HG02623 (cell line): ENCODE measurements at regions not wholly inside any gene's neighbourhood (a gene's known extent, or its start where the extent isn't known, plus 50 kb on each side); places are given as distances from the start of the nearest gene placed in this dataset.

Experiments used
- ATAC-seq: cut with Tn5 transposase; IDR thresholded peaks from one replicate; pipeline ENCODE4 v1.9.1; 2021; ENCODE audit warnings: moderate library complexity; ENCODE audit not compliant: unreplicated experiment

GRCh38 chr2:133717497-133717896, 149.2 kb upstream of the NCKAP5 start:
- ATAC-seq = no peak

DNA sequence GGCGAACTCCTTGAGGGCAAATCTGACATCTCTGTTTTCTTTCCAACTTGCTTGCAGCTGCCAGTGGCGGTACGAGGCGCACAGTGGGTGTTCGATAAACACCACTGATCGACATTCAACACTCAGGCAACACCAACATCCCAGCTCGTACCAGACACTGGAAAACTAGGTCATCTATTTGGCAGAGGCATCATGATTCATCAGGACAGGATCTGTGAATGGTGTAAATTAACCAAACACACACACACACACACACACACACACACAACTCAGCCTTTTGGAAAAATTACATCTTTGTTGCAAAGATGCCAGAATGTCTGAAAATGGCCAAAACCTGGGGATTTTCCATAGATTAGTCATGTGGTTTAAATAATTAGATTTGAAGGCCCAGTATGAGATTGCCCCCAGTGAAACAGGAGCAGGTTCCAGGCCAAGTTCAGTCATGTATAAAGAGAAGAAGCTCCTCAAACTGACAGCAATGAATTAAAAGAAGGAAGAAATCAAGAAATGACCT, 150.5 kb upstream of the NCKAP5 start:
- ATAC-seq = no peak

DNA sequence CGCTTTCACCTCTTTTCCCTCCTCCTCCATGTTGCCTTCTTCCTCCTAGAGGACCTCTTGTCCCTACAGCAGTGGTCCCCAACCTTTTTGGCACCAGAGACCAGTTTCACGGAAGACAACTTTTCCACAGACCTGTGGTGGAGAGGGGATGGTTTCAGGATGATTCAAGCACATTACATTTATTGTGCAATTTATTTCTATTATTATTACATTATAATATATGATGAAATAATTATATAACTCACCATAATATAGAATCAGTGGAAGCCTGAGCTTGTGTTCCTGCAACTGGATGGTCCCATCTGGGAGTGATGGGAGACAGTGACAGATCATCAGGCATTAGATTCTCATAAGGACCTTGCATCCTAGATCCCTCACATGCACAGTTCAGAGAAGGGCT, 152.2 kb upstream of the NCKAP5 start:
- ATAC-seq = no peak

GRCh38 chr2:133721118-133721517, 152.9 kb upstream of the NCKAP5 start:
- ATAC-seq = no peak

DNA sequence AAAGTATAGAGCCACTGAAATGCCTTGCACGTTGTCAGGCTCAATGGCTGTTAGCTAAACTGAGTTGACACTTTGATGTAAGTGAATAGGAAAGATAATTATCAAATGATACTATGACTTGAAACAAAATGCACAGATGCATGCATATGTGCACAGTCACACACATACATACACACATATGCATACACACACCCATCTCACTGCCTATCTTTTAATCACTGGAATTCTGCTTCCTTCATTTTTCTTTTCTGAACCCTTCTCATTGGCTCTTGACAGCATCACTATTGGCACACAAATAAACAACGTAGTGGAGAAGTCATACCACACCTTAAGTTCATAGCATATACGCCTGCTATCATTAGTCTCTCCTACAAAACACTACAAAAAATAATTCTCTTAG, 154.9 kb upstream of the NCKAP5 start:
- no peak for ATAC-seq

GRCh38 chr2:133726973-133727372, 158.7 kb upstream of the NCKAP5 start:
- no peak for ATAC-seq

- ATAC-seq = no peak
Observed at GRCh38 chr2:133732059-133732458, 163.8 kb upstream of the NCKAP5 start.

DNA sequence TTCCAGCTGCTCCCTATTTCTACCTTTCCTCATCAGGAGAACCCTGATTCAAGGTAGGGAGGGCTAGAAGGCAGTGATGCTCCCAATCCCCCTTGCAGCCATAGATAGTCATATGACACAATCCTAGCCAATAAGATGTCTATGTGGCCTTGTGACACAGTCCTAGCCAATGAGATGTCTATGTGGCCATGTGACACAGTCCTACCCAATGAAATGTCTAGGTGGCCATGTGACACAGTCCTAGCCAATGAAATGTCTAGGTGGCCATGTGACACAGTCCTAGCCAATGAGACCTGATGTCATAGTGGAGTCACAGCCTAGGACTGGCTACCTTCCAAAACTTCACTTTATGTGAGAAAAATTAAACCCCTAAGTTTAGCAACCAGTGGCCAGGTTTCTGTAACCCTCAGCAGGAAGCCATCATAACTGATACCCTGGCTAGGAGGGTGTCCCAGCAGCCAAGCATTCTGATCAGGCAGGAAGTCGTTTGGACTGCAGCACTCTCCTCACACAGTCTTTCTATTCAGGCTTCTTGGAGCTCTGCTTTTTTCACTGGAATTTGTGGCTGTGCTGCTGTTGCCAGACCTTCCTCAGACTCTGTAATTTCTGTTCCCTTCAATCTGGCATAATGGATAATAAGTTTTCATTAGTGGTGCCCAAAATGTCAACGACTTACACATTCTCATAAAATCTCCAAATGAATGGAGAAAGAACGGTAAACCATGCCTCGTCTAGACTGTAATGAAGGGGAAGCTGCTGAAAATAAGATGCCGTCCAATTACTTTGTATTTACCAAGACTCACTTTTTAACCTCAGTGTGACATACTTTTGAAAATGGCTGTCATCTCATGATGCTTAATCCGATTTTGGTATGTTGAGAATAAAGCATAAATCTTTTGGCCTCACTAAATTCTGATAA, 165.0 kb upstream of the NCKAP5 start:
- ATAC-seq = no peak

- ATAC-seq = no peak
Observed at GRCh38 chr2:133733901-133734255, 165.6 kb upstream of the NCKAP5 start.

- no peak for ATAC-seq
Observed at GRCh38 chr2:133734716-133735495, 166.6 kb upstream of the NCKAP5 start.

DNA sequence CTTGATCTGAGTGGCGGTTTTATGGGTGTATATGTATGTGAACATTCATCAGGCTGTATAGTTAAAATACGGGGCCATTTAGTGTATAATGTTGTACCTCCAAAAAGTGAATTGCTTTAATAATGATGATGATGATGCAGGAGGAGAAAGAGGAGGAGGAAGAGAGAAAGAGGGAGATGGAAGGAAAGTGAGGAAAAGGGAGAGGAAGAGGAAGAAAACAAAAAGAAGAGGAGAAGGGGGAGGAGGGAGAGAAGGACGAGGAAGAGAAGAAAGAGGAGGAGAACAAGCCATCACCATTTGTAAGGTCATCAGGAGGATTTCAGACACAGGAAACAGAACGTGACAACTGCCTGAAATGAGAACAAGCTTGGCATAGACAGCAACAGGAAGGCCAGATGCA, 168.4 kb upstream of the NCKAP5 start:
- ATAC-seq = no peak

DNA sequence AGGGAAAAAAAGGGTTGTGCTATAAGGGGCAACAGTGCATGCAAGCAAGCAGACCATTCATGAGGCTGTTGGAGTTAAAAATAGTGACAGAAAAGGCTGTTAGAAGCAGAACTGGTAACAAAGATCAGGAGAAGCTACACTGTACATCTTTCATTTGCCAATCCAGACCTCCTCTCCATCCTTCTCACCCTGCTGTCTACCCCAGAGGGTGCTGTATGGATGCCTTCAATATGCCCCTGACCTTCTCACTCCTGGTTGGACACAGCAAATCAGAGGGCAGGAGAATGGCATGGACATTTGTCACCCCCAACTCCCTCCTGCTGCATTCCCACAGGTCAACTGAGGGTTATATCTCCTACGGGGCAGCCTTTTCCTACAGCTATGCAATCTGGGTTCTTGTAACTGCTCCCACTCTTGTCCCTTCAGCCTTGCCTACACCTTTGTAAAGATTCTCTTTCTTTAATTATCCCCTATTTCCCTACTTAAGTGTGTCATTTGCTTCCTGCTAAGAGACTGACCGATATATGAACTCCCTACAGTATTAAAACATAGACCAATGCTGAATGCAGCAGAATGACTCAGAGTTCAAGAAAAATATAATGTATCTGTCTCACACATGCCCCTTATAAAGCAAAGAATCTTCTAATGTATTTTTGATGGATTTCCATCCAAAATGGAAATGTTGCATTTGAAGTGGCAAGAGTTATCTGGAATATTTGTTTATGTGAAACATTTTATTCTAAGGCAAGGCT, 169.2 kb upstream of the NCKAP5 start:
- no peak for ATAC-seq

- ATAC-seq = no peak
Observed at GRCh38 chr2:133739039-133739438, 170.8 kb upstream of the NCKAP5 start.

DNA sequence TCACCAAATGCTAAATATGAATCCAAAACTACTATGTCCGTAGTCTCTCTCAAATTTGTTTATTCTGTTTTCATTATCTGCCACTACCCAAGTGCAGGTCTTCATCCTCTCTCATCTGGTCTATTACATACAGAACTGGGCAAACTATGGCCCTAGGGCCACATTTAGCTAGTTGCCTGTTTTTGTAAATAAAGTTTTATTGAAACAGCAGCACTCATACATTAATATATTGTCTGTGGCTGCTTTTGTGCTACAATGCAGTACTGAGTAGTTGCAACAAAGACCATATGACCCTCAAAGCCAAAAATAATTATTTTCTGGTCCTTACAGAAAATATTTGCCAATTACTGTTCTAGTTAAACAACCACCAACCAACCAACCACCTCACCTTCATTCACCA, 172.2 kb upstream of the NCKAP5 start:
- ATAC-seq = no peak

GRCh38 chr2:133748007-133748700, 179.9 kb upstream of the NCKAP5 start:
- ATAC-seq = no peak

- no peak for ATAC-seq
Observed at GRCh38 chr2:133753665-133754064, 185.4 kb upstream of the NCKAP5 start.

- no peak for ATAC-seq
Observed at GRCh38 chr2:133755480-133756300, 187.4 kb upstream of the NCKAP5 start.

DNA sequence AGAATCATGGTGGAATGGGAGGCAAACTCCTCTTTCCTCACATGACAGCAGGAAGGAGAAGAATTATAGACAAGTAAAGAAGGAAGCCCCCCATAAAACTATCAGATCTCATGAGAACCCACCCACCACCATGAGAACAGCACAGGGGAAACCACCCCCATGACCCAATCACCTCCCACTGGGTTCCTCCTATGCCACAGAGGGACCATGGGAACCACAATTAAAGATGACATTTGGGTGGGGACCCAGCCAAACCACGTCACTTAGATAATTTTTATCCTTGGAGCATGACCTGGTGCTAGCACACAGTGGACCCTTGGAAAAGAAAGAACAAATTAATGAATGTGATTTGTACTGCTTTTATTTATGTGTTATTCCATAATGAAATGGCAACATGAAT, 188.6 kb upstream of the NCKAP5 start:
- ATAC-seq = no peak

GRCh38 chr2:133760376-133760775, 192.1 kb upstream of the NCKAP5 start:
- no peak for ATAC-seq

DNA sequence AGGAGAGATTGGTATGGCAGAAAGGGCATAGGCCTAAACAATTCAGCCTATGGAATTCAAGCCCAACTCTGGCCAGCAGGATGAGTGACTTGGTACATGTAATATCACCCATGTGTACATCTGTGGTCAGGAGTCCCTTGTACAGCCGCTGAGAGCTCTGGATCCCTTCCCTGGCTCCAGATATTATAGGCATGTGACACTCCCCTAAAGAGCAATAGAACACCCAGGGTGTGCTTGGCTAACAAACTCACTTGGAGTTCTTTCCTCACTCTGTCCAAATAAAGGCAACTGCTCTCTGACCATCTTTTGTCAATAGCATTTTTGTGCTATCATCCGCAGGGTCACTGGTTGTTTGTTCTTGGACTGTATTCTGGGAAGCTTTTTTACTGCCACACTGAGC, 197.4 kb upstream of the NCKAP5 start:
- ATAC-seq = no peak
